Glomerular visceral epithelial cell (primary cell): ENCODE measurements at regions not wholly inside any gene's neighbourhood (a gene's known extent, or its start where the extent isn't known, plus 50 kb on each side); places are given as distances from the start of the nearest gene placed in this dataset.
"Not testable (repeated sequence)": the region's sequence is repeated elsewhere in the genome, so short reads cannot be mapped to it uniquely, and the experiment has no call there.

Experiments
- DNase-seq: peaks from one replicate; pipeline ENCODE4 v3.0.0-alpha.2; 2016; ENCODE audit errors: extremely low spot score

DNA sequence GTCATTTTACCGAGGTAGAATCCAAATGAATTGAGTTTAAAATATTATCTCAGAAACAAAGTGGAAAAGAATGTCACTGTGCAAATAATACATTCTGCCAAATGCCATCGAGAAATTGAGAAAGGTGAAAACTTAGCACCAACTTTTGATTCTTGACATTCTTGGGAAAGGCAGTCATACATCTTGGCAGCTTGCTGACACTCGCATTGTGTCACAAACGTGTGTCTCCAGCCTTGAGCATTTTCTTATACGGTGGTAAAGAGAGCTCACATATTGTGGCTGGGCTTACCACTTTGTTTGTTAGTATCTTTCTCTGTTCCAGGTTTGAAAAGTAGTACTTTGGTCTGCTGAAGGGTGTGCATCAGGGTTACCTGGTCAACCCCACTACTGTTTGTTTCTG, 1456.1 kb downstream of the BRINP3 start:
- no peak for DNase-seq

GRCh38 chr1:189022015-189022414, 1455.6 kb downstream of the BRINP3 start:
- no peak for DNase-seq

DNA sequence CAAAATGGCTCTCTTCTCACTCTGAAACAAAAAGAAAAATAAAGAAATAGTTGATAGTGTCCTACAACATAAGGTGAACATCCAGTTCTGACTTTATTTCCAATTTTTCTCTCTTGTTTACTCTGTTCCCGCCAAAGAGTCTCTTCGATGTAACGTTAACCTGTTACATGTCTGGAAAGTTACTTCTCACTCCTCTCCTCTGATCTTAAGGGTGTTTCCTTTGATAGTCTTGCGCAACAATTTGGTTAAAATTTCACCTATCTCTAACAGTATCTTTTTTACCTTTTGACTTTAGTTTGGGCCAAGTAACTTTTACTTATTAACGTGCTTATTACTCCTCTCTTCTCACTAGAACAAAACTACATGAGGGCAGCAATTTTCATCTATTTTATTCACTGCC, 1450.2 kb downstream of the BRINP3 start:
- no peak for DNase-seq

- DNase-seq, result no peak
Observed at GRCh38 chr1:189033169-189033568, 1444.5 kb downstream of the BRINP3 start.

DNA sequence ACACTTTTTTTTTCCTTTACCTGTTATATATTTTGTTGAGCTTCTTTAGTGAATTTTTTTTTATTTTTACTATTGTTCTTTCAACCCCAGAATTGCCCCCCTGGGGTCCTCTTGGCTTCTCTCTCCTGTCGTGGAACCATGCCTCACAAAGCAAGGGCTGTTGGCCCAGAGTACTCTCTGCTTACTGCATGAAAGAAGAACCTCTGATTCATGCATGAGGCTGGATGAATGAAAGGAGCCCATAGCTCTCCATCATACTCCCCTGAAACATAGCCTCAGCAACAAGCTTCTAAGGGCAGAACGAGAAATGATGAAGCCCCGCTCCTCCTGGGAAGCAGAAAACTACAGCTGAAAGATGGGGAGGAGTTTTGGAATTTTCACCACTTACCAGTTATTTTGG, 1441.0 kb downstream of the BRINP3 start:
- DNase-seq, result no peak

- DNase-seq, result no peak
Observed at GRCh38 chr1:189046127-189046526, 1431.5 kb downstream of the BRINP3 start.

DNA sequence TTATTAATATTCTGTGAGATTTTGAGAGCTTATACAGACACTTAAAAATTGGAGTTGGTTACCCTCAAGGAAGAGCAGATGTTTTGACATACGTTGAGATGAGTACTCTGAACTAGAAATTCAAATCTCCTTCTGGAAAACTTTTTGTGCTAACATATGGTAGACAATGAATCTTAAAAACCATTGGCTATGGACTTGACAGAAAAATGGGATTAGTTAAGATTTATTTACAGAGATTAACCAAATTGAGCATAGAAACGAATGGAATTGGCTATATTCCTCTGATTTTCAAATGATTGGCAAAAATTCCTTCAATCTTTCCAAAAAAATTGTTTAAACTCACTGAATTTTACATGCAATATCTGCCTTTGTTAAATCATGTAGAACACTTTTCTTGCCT, 1392.9 kb downstream of the BRINP3 start:
- DNase-seq, result no peak

- DNase-seq, result no peak
Observed at GRCh38 chr1:189103956-189104355, 1373.7 kb downstream of the BRINP3 start.

DNA sequence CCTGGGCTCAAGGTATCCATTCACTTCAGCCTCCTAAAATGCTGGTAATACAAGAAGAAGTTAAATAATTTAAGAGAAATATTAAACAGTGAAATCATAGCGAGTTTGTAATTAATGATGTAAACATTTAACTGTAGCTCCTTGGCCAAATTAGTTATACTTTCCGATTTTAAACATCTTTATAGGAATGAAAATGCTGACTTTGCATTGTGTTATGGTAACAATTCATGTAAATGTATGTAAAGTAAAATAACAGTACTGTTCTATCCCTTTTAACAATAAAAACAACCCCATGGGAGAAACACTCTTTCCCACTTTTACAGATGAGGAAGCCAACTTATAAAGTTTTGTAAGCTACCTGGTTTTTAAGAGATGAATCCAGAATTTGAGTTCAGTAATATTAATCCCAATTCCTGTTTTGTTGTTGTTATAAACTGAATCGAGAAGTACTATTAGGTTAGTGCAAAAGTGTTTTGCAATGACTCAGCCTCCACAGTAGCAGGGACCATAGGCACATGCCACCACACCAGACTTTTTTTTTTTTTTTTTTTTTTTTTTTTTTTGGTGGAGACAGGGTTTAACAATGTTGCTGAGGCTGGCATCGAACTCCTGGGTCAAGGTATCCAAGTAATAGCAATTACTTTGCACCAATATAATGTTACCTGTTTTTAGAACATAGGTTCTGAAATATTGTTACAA, 1360.4 kb downstream of the BRINP3 start:
- DNase-seq, result no peak

GRCh38 chr1:189121941-189122340, 1355.7 kb downstream of the BRINP3 start:
- DNase-seq, result no peak

GRCh38 chr1:189125694-189126093, 1352.0 kb downstream of the BRINP3 start:
- DNase-seq, result no peak

- no peak for DNase-seq
Observed at GRCh38 chr1:189131576-189131975, 1346.1 kb downstream of the BRINP3 start.

DNA sequence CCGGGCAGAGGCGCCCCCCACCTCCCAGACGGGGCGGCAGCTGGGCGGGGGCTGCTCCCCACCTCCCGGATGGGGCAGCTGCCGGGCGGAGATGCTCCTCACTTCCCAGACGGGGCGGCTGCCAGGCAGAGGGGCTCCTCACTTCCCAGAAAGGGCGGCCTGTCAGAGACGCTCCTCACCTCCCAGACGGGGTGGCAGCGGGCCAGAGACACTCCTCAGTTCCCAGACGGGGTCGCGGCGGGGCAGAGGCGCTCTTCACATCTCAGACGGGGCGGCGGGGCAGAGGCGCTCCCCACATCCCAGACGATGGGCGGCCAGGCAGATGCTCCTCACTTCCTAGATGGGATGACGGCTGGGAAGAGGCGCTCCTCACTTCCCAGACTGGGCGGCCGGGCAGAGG, 1337.9 kb downstream of the BRINP3 start:
- not testable (repeated sequence) for DNase-seq

DNA sequence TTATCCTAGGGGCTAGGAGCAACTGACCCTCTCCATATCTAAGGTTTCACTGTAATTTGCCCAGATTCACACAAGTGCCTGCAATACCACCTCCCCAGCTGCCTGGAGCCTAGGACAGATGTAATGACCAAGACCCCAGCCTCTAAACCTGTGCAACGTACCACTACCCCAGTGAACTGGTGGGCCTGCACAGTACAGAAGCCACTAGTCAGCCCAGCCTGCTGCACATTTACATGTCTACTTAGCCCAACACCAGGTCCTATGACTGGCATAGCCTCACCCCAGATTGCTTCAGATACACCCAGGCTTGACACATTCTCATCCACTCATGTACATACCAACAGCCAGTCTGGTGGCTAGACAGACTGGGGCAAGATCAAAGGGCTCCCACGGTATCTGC, 1336.6 kb downstream of the BRINP3 start:
- no peak for DNase-seq

DNA sequence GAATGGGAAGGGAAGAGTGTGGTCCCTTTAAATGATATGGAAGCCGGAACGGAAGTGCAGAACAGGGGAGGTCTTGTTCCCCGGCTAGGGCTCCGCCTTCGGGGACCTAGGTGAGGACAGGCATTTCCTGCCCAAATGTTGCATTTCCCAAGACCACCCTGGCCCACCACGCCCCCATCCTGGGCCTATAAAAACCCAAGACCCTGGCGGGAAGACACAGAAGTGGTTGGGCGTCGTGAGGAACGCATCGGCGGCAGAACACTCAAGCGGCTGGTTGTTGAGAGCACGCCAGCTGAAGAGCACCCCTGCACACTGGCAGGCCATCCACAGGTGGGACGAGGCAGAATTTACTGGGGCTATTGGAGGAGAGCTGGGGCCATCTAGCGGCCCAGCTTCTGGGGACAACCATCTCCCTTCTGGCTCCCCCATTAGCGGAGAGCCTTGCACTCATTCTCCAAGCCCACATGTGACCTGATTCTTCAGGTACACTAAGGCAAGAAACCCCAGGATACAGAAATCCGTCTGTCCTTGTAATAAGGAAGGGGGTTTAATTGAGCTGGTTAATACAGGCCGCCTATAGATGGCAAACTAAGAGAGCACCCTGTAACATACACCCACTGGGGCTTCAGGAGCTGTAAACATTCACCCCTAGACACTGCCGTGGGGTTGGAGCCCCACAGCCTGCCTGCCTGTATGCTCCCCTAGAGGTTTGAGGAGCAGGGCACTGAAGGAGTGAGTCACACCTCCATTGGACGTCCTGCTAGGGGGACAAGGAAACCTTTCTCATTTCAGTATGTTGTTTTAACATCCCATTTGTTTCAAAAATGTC, 1327.9 kb downstream of the BRINP3 start:
- DNase-seq, result no peak

- no peak for DNase-seq
Observed at GRCh38 chr1:189150624-189151023, 1327.0 kb downstream of the BRINP3 start.

GRCh38 chr1:189151361-189151760, 1326.3 kb downstream of the BRINP3 start:
- no peak for DNase-seq

DNA sequence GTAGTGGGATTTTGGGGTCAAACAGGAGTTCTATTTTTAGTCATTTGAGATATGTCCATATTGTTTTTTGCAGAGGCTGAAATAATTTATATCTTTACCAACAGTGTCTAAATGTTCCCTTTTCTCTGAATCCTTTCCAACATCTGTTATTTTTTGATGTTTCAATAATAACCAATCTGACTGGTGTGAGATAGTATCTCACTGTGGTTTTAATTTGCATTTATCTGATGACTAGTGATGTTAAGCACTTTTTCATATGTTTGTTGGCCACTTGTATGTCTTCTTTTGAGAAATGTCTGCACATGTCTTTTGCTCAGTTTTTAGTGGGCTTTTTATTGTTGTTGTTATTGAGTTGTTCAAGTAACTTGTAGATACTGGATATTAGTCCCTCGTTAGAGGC, 1325.0 kb downstream of the BRINP3 start:
- no peak for DNase-seq

DNA sequence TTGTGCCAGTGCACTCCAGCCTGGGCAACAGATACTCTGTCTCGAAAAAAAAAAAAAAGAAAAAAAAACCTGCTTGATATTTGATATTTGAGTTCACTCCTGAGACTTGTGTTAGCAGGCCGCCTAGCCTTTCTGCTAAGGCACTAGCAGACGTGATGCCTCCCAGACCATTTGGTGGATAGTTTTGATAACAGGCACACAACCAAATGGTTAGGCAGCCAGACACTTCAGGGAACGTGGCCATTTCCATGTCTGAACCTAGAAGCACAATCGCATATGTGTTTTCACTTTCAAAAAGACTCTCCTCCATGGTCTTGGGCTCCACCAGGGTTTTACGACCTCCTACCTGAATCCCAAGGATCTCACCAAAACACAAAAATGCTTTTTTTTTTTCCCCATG, 1319.5 kb downstream of the BRINP3 start:
- DNase-seq, result no peak

- DNase-seq, result no peak
Observed at GRCh38 chr1:189175889-189176288, 1301.8 kb downstream of the BRINP3 start.

GRCh38 chr1:189180057-189180456, 1297.6 kb downstream of the BRINP3 start:
- DNase-seq, result no peak

- DNase-seq, result no peak
Observed at GRCh38 chr1:189185097-189185496, 1292.6 kb downstream of the BRINP3 start.

DNA sequence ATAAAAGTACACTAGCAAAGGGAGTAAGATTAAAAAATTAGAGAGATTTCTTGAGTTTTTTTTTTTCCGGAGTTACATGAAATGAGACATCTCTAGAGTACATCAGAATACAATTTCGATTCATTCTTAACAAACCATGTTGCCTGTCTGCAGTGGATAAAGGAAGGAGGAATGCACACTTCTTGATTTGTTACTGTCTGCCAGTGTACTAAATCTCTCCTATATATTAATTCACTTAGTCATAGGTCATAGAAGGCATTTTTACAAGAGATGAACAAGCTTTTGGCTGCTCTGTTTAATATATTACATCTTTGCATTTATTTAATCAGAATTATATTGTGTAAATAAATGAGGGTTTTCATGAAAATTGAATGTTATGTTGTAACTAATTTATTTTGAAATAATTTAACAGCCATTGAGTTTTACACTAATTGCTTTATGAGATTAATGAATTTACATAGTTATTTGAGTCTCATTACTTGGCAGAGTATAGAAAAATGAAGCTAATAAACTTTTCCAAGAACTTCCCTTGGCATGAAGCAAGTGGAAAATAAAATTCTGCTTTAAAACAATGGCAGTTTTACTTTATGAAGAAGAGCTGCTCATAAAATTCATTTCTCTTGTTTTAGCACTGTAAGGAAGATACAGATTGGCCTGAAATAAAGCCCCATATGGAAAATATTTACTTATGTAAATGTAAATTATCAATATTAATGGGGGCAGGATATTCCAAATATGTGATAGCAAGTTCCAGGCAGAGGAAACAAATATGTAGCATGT, 1284.7 kb downstream of the BRINP3 start:
- no peak for DNase-seq
